ENCODE measurements at regions not wholly inside any gene's neighbourhood (a gene's known extent, or its start where the extent isn't known, plus 50 kb on each side); places are given as distances from the start of the nearest gene placed in this dataset.
"Not testable (repeated sequence)": the region's sequence is repeated elsewhere in the genome, so short reads cannot be mapped to it uniquely, and the experiment has no call there.

- H2AFZ ChIP-seq (ENCODE audit: low read length): no peak overlapping the region
- no peaks in the 10 kb centered on the region for H3K79me2 ChIP-seq (ENCODE audit: low read length)
- no peaks in the 10 kb centered on the region for H3K36me3 ChIP-seq (ENCODE audit: low read depth, low read length)
- no peaks in the 10 kb centered on the region for H3F3A ChIP-seq (ENCODE audit: low read length, unreplicated experiment)
- ATAC-seq (no peak), DNase-seq (no peak)
- no peak overlapping the region for H3K4me3 ChIP-seq (ENCODE audit: low read length)
- no peaks in the 10 kb centered on the region for H3K4me1 ChIP-seq (ENCODE audit: insufficient read depth, low read length)
- no peak overlapping the region for H3K27ac ChIP-seq (ENCODE audit: low read length)
- H3K4me2 ChIP-seq (ENCODE audit: low read length): no peak overlapping the region
- H3K27me3 ChIP-seq (ENCODE audit: low read length): no peaks in the 10 kb centered on the region
- ChIA-PET CTCF (no interaction called here), POLR2A (ENCODE audit: unreplicated experiment) (interaction anchor here (0.6 kb wide), 1 partner anchor 410 kb away, joined by 3 read pairs; no protein-coding TSS in a partner anchor)
- TF ChIP-seq EZH2phosphoT487 (IDR thresholded peaks at IDR 0.05; ENCODE audit: borderline replicate concordance, low read length): no peak
- TF ChIP-seq EZH2 (IDR thresholded peaks at IDR 0.05; ENCODE audit: low read length, unreplicated experiment): no peak
- no peak for TF ChIP-seq CTCF (conservative IDR thresholded peaks at IDR 0.05; ENCODE audit: low read depth, low read length)
- no peaks in the 10 kb centered on the region for H3K9me2 ChIP-seq (replicated peaks; ENCODE audit: low read length)
- intact Hi-C loops (cut with micrococcal nuclease): no loop called here
- no peaks in the 10 kb centered on the region for H3K9me3 ChIP-seq (ENCODE audit: low read length)
- no peak overlapping the region for H3K9ac ChIP-seq (ENCODE audit: low read length)
- no TSS peak for BruUV-seq (replicated peaks)
- H4K20me1 ChIP-seq (ENCODE audit: low read length): no peaks in the 10 kb centered on the region
These were observed 95.1 kb upstream of the CCDC71L start for GRCh38 chr7:106756071-106756470.

- Histone ChIP-seq H3K9me3 (ENCODE audit: low read length) (no peaks in the 10 kb centered on the region), H3K9ac (ENCODE audit: low read length) (no peak overlapping the region), H3K4me1 (ENCODE audit: insufficient read depth, low read length) (no peaks in the 10 kb centered on the region), H4K20me1 (ENCODE audit: low read length) (no peaks in the 10 kb centered on the region), H3K27ac (ENCODE audit: low read length) (no peak overlapping the region), H3K79me2 (ENCODE audit: low read length) (no peaks in the 10 kb centered on the region), H3F3A (ENCODE audit: low read length, unreplicated experiment) (no peaks in the 10 kb centered on the region), H3K9me2 (replicated peaks; ENCODE audit: low read length) (no peaks in the 10 kb centered on the region), H2AFZ (ENCODE audit: low read length) (no peak overlapping the region), H3K4me3 (ENCODE audit: low read length) (no peak overlapping the region), H3K27me3 (ENCODE audit: low read length) (no peaks in the 10 kb centered on the region), H3K4me2 (ENCODE audit: low read length) (no peak overlapping the region), H3K36me3 (ENCODE audit: low read depth, low read length) (no peaks in the 10 kb centered on the region)
- no peak for DNase-seq
- POLR2A ChIA-PET (ENCODE audit: unreplicated experiment): no interaction called here
- TF ChIP-seq EZH2 (IDR thresholded peaks at IDR 0.05; ENCODE audit: low read length, unreplicated experiment): no peak
- CTCF ChIA-PET: no interaction called here
- ATAC-seq: no peak
- no TSS peak for BruUV-seq (replicated peaks)
- intact Hi-C loops (cut with micrococcal nuclease): no loop called here
These were observed 95.9 kb upstream of the CCDC71L start for GRCh38 chr7:106756884-106757283.

GRCh38 chr7:106757846-106758245 is 96.9 kb upstream of the CCDC71L start:
- H3K9me3 ChIP-seq (ENCODE audit: low read length): no peaks in the 10 kb centered on the region
- POLR2A ChIA-PET (ENCODE audit: unreplicated experiment): no interaction called here
- ATAC-seq (no peak), DNase-seq (no peak)
- H3K4me3 ChIP-seq (ENCODE audit: low read length): no peak overlapping the region
- H4K20me1 ChIP-seq (ENCODE audit: low read length): no peaks in the 10 kb centered on the region
- no peaks in the 10 kb centered on the region for H3F3A ChIP-seq (ENCODE audit: low read length, unreplicated experiment)
- TF ChIP-seq EZH2 (IDR thresholded peaks at IDR 0.05; ENCODE audit: low read length, unreplicated experiment) (no peak), EZH2phosphoT487 (IDR thresholded peaks at IDR 0.05; ENCODE audit: borderline replicate concordance, low read length) (no peak), CTCF (conservative IDR thresholded peaks at IDR 0.05; ENCODE audit: low read depth, low read length) (no peak)
- no peak overlapping the region for H3K4me2 ChIP-seq (ENCODE audit: low read length)
- H2AFZ ChIP-seq (ENCODE audit: low read length): no peak overlapping the region
- no peaks in the 10 kb centered on the region for H3K79me2 ChIP-seq (ENCODE audit: low read length)
- H3K9ac ChIP-seq (ENCODE audit: low read length): no peak overlapping the region
- no peaks in the 10 kb centered on the region for H3K27me3 ChIP-seq (ENCODE audit: low read length)
- no peaks in the 10 kb centered on the region for H3K9me2 ChIP-seq (replicated peaks; ENCODE audit: low read length)
- H3K36me3 ChIP-seq (ENCODE audit: low read depth, low read length): no peaks in the 10 kb centered on the region
- BruUV-seq (replicated peaks): no TSS peak
- CTCF ChIA-PET: interaction anchor here (0.7 kb wide), 1 partner anchor 702 kb away, joined by 3 read pairs; no protein-coding TSS in a partner anchor
- no peaks in the 10 kb centered on the region for H3K4me1 ChIP-seq (ENCODE audit: insufficient read depth, low read length)
- intact Hi-C loops (cut with micrococcal nuclease): no loop called here
- no peak overlapping the region for H3K27ac ChIP-seq (ENCODE audit: low read length)

- H3K4me3 ChIP-seq (ENCODE audit: low read length); H3K36me3 ChIP-seq (ENCODE audit: low read depth, low read length); intact Hi-C loops (cut with micrococcal nuclease); H3K27ac ChIP-seq (ENCODE audit: low read length); H3K79me2 ChIP-seq (ENCODE audit: low read length); H3K9me3 ChIP-seq (ENCODE audit: low read length); H4K20me1 ChIP-seq (ENCODE audit: low read length); H3K4me2 ChIP-seq (ENCODE audit: low read length); H3K27me3 ChIP-seq (ENCODE audit: low read length); H3K9me2 ChIP-seq (replicated peaks; ENCODE audit: low read length); CTCF ChIA-PET; DNase-seq; BruUV-seq (replicated peaks); ATAC-seq; H3K4me1 ChIP-seq (ENCODE audit: insufficient read depth, low read length); H3K9ac ChIP-seq (ENCODE audit: low read length); H3F3A ChIP-seq (ENCODE audit: low read length, unreplicated experiment); H2AFZ ChIP-seq (ENCODE audit: low read length); POLR2A ChIA-PET (ENCODE audit: unreplicated experiment): not testable (repeated sequence)
These were observed 101.9 kb upstream of the CCDC71L start for GRCh38 chr7:106762845-106763244.
